KMS-11 (cell line): ENCODE measurements at regions not wholly inside any gene's neighbourhood (a gene's known extent, or its start where the extent isn't known, plus 50 kb on each side); places are given as distances from the start of the nearest gene placed in this dataset.

Experiments
- H2AFZ ChIP-seq: fragments of 200-600 bp; sonication (generic); 2 replicates; pipeline ENCODE4 v1.6.1; 2016; ENCODE audit warnings: antibody characterized with exemption, mixed run types, low read depth
- H3K27ac ChIP-seq: fragments of 200-600 bp; sonication (generic); 2 replicates; pipeline ENCODE4 v1.6.1; 2016; ENCODE audit warnings: mild to moderate bottlenecking, mixed run types
- H3K27me3 ChIP-seq: fragments of 200-600 bp; sonication (generic); 2 replicates; pipeline ENCODE4 v1.6.1; 2017; ENCODE audit warnings: mild to moderate bottlenecking, low read depth, mixed run types, moderate library complexity; ENCODE audit not compliant: insufficient read depth
- H3K36me3 ChIP-seq: fragments of 200-600 bp; sonication (generic); 2 replicates; pipeline ENCODE4 v1.6.1; 2017; ENCODE audit warnings: mild to moderate bottlenecking, mixed run types; ENCODE audit not compliant: insufficient read depth
- H3K4me1 ChIP-seq: fragments of 200-600 bp; sonication (generic); 2 replicates; pipeline ENCODE4 v1.6.1; 2016; ENCODE audit warnings: mild to moderate bottlenecking, low read depth, mixed run types; ENCODE audit not compliant: poor library complexity, severe bottlenecking
- H3K4me2 ChIP-seq: fragments of 200-600 bp; sonication (generic); 2 replicates; pipeline ENCODE4 v1.7.0; 2016; ENCODE audit warnings: mild to moderate bottlenecking, mixed run types
- H3K4me3 ChIP-seq: fragments of 200-600 bp; sonication (generic); IDR thresholded peaks from 2 replicates; pipeline ENCODE4 v1.6.1; 2017; ENCODE audit warnings: low read depth, low read length, mixed read lengths; ENCODE audit not compliant: insufficient read depth
- H3K79me2 ChIP-seq: fragments of 200-600 bp; sonication (generic); 2 replicates; pipeline ENCODE4 v1.6.1; 2016; ENCODE audit warnings: low read depth, mixed run types; ENCODE audit not compliant: insufficient read depth
- H3K9ac ChIP-seq: fragments of 200-600 bp; sonication (generic); 2 replicates; pipeline ENCODE4 v1.6.1; 2016; ENCODE audit warnings: mild to moderate bottlenecking, mixed run types
- H4K20me1 ChIP-seq: fragments of 200-600 bp; sonication (generic); 2 replicates; pipeline ENCODE4 v1.6.1; 2016; ENCODE audit warnings: mild to moderate bottlenecking, mixed run types; ENCODE audit not compliant: insufficient read depth
- CTCF ChIP-seq: fragments of 200-600 bp; sonication (generic); conservative IDR thresholded peaks from 2 replicates; pipeline ENCODE4 v1.6.1; 2017; ENCODE audit warnings: low read depth, mild to moderate bottlenecking, antibody characterized with exemption, low read length, moderate library complexity, mixed read lengths

DNA sequence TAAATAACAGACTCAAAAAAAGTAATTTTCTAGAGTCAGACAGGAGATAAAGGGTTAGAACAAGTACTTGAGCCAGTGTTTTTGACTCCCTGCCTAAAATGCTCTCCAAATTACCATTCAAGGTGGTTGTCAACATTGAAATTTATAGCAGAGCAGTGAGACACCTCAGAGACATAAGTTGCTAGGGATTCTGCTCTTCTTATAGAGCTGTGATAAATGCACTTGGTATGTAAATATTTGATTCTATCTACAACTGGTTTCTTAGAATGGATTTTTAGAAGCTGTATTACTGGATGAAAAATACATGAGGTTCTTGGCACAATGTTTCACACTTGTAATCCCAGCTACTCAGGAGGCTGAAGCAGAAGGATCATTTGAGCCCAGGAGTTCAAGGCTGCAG lies 83.9 kb upstream of the OSBPL8 start:
- no peak for TF ChIP-seq CTCF
- H4K20me1 ChIP-seq: no peaks in the 10 kb centered on the region
- H2AFZ ChIP-seq: no peak overlapping the region
- no peak overlapping the region for H3K4me2 ChIP-seq
- no peak overlapping the region for H3K4me3 ChIP-seq
- H3K4me1 ChIP-seq: no peaks in the 10 kb centered on the region
- no peaks in the 10 kb centered on the region for H3K27me3 ChIP-seq
- H3K79me2 ChIP-seq: no peaks in the 10 kb centered on the region
- H3K36me3 ChIP-seq: no peaks in the 10 kb centered on the region
- no peak overlapping the region for H3K27ac ChIP-seq
- H3K9ac ChIP-seq: no peak overlapping the region

DNA sequence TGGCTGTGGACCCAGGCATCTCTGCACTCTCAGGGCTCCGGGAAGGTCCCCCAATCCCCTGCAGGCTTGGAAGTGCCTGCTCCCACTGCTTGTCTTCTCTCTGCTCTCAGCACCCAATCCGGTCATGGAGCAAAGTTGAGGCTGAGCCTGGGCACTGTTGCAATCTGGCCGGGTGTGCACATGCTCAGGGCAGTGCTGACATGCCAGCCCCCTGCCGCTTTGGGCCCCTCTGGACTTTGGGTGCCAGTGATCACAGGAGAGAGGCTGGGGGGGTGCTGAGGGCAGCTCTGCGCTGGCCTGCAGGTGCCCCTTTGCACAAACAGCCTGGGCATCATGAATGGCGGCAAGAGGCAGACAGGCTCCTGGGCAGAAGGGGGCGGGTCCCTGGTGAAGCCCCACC lies 85.4 kb upstream of the OSBPL8 start:
- Histone ChIP-seq H3K4me3 (no peak overlapping the region), H3K4me2 (no peak overlapping the region), H3K9ac (no peak overlapping the region), H4K20me1 (no peaks in the 10 kb centered on the region), H3K79me2 (no peaks in the 10 kb centered on the region), H2AFZ (no peak overlapping the region), H3K4me1 (no peaks in the 10 kb centered on the region), H3K27me3 (no peaks in the 10 kb centered on the region), H3K36me3 (no peaks in the 10 kb centered on the region), H3K27ac (no peak overlapping the region)
- no peak for TF ChIP-seq CTCF

- H3K9ac ChIP-seq: no peak overlapping the region
Measured at GRCh38 chr12:76645934-76646333, 86.4 kb upstream of the OSBPL8 start.

GRCh38 chr12:76646366-76646765 lies 86.8 kb upstream of the OSBPL8 start:
- Histone ChIP-seq H2AFZ (no peak overlapping the region), H3K27me3 (no peaks in the 10 kb centered on the region), H3K4me2 (no peak overlapping the region), H4K20me1 (no peaks in the 10 kb centered on the region), H3K9ac (no peak overlapping the region), H3K36me3 (no peaks in the 10 kb centered on the region), H3K4me1 (no peaks in the 10 kb centered on the region), H3K27ac (no peak overlapping the region), H3K4me3 (no peak overlapping the region), H3K79me2 (no peaks in the 10 kb centered on the region)
- no peak for TF ChIP-seq CTCF

More at GRCh38 chr12:76645934-76646333, 86.4 kb upstream of the OSBPL8 start:
- H3K4me1 ChIP-seq: no peaks in the 10 kb centered on the region
- no peak overlapping the region for H3K4me3 ChIP-seq
- no peaks in the 10 kb centered on the region for H3K36me3 ChIP-seq
- no peak overlapping the region for H3K4me2 ChIP-seq
- no peak overlapping the region for H2AFZ ChIP-seq
- no peak overlapping the region for H3K27ac ChIP-seq
- H4K20me1 ChIP-seq: no peaks in the 10 kb centered on the region
- TF ChIP-seq CTCF: no peak
- H3K79me2 ChIP-seq: no peaks in the 10 kb centered on the region
- H3K27me3 ChIP-seq: no peaks in the 10 kb centered on the region
